Gastrocnemius medialis (tissue), 4 donors: ENCODE measurements at regions not wholly inside any gene's neighbourhood (a gene's known extent, or its start where the extent isn't known, plus 50 kb on each side); places are given as distances from the start of the nearest gene placed in this dataset.

Experiments
- CTCF ChIP-seq, 5 experiments: fragments of 450-650 bp in 3 of 5; fragments of 200-600 bp in 2 of 5; sonication (generic) in 2 of 5; IDR thresholded peaks in 4 of 5; conservative IDR thresholded peaks in 1 of 5; 1 replicate in 4 of 5; 2 replicates in 1 of 5; pipeline ENCODE4 v1.5.1; 2016 to 2019; ENCODE audit warnings: antibody characterized with exemption in 5 of 5, mild to moderate bottlenecking in 3 of 5, moderate library complexity in 3 of 5
- POLR2A ChIP-seq, 2 donors: fragments of 450-650 bp; IDR thresholded peaks; one replicate each; pipeline ENCODE4 v1.6.1; 2017; ENCODE audit warnings: antibody characterized with exemption in 2 of 2, mild to moderate bottlenecking in 2 of 2, moderate library complexity in 2 of 2

DNA sequence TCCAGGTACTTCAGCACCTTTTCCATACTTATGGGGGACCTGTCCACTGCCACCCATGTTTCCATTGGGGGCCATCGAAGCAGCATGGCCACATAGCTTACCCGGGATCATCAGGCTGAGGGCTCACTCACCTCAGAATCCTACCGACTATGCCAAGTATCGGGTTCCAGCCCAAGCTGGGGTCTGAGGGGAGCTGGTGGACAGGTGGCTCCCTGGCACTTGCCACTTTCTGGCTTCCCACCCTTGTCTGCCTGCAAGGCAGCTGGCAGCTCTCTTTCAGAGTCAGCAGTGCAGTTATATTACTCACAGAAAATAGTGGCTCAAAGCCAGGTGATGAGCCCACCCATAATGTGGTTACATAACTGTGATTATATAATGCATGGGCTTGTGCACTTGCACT, 1153.8 kb downstream of the STIM2 start:
- no peak for TF ChIP-seq POLR2A (IDR thresholded peaks at IDR 0.05)
- no peak for TF ChIP-seq CTCF (IDR thresholded peaks at IDR 0.05 in 4 of 5, conservative IDR thresholded peaks at IDR 0.05 in 1 of 5)
